GM12878 (cell line): ENCODE measurements at regions not wholly inside any gene's neighbourhood (a gene's known extent, or its start where the extent isn't known, plus 50 kb on each side); places are given as distances from the start of the nearest gene placed in this dataset.

Source experiments
- EP300 ChIP-seq, 2 experiments: fragments of 150-350 bp in 1 of 2; IDR thresholded peaks; 2 replicates each; pipeline ENCODE4 v1.6.1; 2011 to 2012; ENCODE audit warnings: low read depth in 2 of 2, low read length in 2 of 2, borderline replicate concordance in 1 of 2, improper control_type of control experiment in 1 of 2, inconsistent platforms in 1 of 2; ENCODE audit not compliant: control insufficient read depth in 1 of 2
- EZH2 ChIP-seq: IDR thresholded peaks from 2 replicates; pipeline ENCODE4 v1.6.1; 2012; ENCODE audit warnings: low read depth, mild to moderate bottlenecking, control low read depth, inconsistent platforms, low read length, borderline replicate concordance; ENCODE audit not compliant: control insufficient read depth
- KAT2A ChIP-seq: conservative IDR thresholded peaks from 2 replicates; pipeline ENCODE4 v1.6.1; 2011; ENCODE audit warnings: low read depth, low read length; ENCODE audit not compliant: control insufficient read depth
- POU2F2 ChIP-seq: IDR thresholded peaks from 3 replicates; pipeline ENCODE4 v1.6.1; 2011; ENCODE audit warnings: low read depth, mild to moderate bottlenecking, low read length, borderline replicate concordance
- RBBP5 ChIP-seq: fragments of 200-600 bp; sonication (generic); conservative IDR thresholded peaks from 2 replicates; pipeline ENCODE4 v1.6.1; 2016
- SUZ12 ChIP-seq: fragments of 200-600 bp; sonication (generic); IDR thresholded peaks from one replicate; pipeline ENCODE4 v1.6.1; 2018; ENCODE audit warnings: antibody characterized with exemption, mild to moderate bottlenecking; ENCODE audit not compliant: unreplicated experiment
- TARDBP ChIP-seq: IDR thresholded peaks from 2 replicates; pipeline ENCODE4 v1.6.1; 2016; ENCODE audit warnings: borderline replicate concordance
- TF ChIP-seq, protein P1 (sequence below), 3 experiments: IDR thresholded peaks in 2 of 3; conservative IDR thresholded peaks in 1 of 3; 2 replicates each; pipeline ENCODE4 v1.5.1; 2011; ENCODE audit warnings: low read depth in 3 of 3, low read length in 3 of 3, mild to moderate bottlenecking in 3 of 3, control low read depth in 2 of 3, moderate library complexity in 2 of 3, inconsistent platforms in 1 of 3, mixed read lengths in 1 of 3; ENCODE audit not compliant: control insufficient read depth in 2 of 3, insufficient read depth in 1 of 3; ENCODE audit errors: extremely low read depth in 1 of 3
- TF ChIP-seq, protein P2 (sequence below): IDR thresholded peaks from 2 replicates; pipeline ENCODE4 v1.6.1; 2011; ENCODE audit warnings: low read depth, mild to moderate bottlenecking, low read length, moderate library complexity, borderline replicate concordance; ENCODE audit errors: extremely low read depth
- TF ChIP-seq, protein P3 (sequence below): IDR thresholded peaks from 2 replicates; pipeline ENCODE4 v1.6.1; 2012; ENCODE audit warnings: mild to moderate bottlenecking, low read depth, low read length

DNA sequence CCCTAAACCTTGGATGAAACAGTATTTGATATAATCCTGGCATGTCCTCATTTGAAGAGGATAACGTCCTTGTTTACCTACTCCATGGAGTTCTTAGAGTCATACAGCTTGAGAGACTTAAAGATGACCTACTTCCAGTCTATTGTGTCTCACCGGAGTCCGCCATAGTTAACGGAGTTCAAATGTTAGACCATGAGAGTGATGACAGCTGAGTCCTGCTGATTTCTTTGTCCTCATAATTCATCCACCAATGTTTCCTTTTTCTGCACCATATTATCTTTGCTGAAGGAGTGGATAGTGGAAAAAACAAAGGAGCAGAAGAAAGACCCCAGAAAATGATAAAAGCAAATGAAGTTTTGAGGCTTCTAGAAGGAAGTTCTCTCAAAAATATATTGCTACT is 75.8 kb upstream of the HIF1A start:
- no peak for TF ChIP-seq EP300 (IDR thresholded peaks at IDR 0.05; ENCODE audit: borderline replicate concordance in 1 of 2, control insufficient read depth in 1 of 2, low read depth in 2 of 2, low read length in 2 of 2)
- no peak for TF ChIP-seq KAT2A
- TF ChIP-seq SUZ12 = no peak
- TF ChIP-seq, protein P1, sequence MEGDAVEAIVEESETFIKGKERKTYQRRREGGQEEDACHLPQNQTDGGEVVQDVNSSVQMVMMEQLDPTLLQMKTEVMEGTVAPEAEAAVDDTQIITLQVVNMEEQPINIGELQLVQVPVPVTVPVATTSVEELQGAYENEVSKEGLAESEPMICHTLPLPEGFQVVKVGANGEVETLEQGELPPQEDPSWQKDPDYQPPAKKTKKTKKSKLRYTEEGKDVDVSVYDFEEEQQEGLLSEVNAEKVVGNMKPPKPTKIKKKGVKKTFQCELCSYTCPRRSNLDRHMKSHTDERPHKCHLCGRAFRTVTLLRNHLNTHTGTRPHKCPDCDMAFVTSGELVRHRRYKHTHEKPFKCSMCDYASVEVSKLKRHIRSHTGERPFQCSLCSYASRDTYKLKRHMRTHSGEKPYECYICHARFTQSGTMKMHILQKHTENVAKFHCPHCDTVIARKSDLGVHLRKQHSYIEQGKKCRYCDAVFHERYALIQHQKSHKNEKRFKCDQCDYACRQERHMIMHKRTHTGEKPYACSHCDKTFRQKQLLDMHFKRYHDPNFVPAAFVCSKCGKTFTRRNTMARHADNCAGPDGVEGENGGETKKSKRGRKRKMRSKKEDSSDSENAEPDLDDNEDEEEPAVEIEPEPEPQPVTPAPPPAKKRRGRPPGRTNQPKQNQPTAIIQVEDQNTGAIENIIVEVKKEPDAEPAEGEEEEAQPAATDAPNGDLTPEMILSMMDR (IDR thresholded peaks at IDR 0.05 in 2 of 3, conservative IDR thresholded peaks at IDR 0.05 in 1 of 3; ENCODE audit: control insufficient read depth in 2 of 3, extremely low read depth in 1 of 3, insufficient read depth in 1 of 3, low read depth in 3 of 3, low read length in 3 of 3) = no peak
- no peak for TF ChIP-seq EZH2
- no peak for TF ChIP-seq RBBP5
- TF ChIP-seq, protein P2, sequence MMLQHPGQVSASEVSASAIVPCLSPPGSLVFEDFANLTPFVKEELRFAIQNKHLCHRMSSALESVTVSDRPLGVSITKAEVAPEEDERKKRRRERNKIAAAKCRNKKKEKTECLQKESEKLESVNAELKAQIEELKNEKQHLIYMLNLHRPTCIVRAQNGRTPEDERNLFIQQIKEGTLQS = no peak
- TF ChIP-seq, protein P3, sequence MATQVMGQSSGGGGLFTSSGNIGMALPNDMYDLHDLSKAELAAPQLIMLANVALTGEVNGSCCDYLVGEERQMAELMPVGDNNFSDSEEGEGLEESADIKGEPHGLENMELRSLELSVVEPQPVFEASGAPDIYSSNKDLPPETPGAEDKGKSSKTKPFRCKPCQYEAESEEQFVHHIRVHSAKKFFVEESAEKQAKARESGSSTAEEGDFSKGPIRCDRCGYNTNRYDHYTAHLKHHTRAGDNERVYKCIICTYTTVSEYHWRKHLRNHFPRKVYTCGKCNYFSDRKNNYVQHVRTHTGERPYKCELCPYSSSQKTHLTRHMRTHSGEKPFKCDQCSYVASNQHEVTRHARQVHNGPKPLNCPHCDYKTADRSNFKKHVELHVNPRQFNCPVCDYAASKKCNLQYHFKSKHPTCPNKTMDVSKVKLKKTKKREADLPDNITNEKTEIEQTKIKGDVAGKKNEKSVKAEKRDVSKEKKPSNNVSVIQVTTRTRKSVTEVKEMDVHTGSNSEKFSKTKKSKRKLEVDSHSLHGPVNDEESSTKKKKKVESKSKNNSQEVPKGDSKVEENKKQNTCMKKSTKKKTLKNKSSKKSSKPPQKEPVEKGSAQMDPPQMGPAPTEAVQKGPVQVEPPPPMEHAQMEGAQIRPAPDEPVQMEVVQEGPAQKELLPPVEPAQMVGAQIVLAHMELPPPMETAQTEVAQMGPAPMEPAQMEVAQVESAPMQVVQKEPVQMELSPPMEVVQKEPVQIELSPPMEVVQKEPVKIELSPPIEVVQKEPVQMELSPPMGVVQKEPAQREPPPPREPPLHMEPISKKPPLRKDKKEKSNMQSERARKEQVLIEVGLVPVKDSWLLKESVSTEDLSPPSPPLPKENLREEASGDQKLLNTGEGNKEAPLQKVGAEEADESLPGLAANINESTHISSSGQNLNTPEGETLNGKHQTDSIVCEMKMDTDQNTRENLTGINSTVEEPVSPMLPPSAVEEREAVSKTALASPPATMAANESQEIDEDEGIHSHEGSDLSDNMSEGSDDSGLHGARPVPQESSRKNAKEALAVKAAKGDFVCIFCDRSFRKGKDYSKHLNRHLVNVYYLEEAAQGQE = no peak
- no peak for TF ChIP-seq TARDBP
- no peak for TF ChIP-seq POU2F2
